ENCODE measurements at regions not wholly inside any gene's neighbourhood (a gene's known extent, or its start where the extent isn't known, plus 50 kb on each side); places are given as distances from the start of the nearest gene placed in this dataset.

DNA sequence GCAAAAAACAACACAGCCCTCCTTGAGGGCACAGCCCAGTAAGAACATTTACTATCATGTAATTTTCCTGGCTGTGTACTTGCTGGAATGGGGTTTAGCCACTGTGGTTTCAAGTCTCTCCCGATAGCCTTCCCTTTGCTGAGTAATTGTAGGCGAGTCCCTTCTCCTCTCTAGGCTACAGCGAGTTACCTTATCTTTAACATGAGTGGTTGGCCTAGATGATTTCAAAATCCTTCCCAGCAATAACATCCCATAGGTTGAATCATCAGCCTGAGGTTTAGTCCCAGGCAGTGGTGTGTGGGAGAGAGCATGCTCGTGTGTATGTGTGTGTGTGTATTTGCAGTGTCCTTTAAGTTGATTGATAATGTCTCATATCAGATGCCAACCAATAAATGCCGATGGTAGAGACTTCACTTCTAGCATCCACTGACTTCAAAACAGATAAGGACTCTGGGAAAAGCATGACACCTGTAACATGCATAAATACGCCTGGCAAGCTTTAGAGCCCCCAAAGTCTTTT lies 142.9 kb upstream of the ZMIZ1 start:
- TF ChIP-seq, protein P1, sequence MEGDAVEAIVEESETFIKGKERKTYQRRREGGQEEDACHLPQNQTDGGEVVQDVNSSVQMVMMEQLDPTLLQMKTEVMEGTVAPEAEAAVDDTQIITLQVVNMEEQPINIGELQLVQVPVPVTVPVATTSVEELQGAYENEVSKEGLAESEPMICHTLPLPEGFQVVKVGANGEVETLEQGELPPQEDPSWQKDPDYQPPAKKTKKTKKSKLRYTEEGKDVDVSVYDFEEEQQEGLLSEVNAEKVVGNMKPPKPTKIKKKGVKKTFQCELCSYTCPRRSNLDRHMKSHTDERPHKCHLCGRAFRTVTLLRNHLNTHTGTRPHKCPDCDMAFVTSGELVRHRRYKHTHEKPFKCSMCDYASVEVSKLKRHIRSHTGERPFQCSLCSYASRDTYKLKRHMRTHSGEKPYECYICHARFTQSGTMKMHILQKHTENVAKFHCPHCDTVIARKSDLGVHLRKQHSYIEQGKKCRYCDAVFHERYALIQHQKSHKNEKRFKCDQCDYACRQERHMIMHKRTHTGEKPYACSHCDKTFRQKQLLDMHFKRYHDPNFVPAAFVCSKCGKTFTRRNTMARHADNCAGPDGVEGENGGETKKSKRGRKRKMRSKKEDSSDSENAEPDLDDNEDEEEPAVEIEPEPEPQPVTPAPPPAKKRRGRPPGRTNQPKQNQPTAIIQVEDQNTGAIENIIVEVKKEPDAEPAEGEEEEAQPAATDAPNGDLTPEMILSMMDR (IDR thresholded peaks at IDR 0.05), result no peak
- TF ChIP-seq ZFX (IDR thresholded peaks at IDR 0.05; ENCODE audit: borderline replicate concordance), result no peak
- H3K27ac ChIP-seq, result no peak overlapping the region

DNA sequence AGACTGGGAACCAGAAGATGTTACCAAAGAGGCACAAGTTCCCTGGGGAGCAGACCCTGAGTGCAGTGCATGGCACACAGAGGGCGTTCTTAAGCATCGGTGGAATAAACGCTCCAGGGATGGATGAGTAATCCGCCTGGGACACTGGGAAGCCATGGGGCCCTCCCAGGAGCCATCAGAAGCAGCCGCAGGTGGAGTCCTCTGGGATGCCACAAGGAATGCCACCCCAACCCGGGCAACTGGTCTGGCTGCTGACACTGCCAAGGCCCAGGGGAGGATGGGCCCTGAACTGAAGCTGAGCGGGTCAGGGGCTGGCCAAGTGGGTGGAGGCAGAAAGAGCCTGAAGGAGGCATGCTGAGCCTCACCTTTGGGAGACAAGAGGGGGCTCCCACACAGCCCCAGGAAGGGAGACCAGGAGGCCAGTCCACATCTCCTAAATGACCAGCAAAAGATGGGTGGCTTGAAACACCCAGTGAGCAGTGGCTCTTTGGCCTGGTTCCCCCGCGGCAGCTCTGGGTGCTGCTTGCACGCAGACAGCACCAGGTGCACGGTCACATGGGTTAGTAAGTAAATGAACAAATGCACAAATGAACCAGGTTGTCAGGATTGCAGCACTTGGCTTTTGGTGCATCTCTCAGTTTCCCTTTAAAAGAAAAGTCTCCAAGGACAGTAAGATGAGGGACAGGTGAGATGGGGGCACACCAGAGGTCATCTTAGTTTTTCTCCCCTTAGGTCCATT lies 141.3 kb upstream of the ZMIZ1 start:
- no peak for TF ChIP-seq ZFX (IDR thresholded peaks at IDR 0.05; ENCODE audit: borderline replicate concordance)
- TF ChIP-seq, protein P1 (IDR thresholded peaks at IDR 0.05), result no peak
- H3K27ac ChIP-seq, result no peak overlapping the region

DNA sequence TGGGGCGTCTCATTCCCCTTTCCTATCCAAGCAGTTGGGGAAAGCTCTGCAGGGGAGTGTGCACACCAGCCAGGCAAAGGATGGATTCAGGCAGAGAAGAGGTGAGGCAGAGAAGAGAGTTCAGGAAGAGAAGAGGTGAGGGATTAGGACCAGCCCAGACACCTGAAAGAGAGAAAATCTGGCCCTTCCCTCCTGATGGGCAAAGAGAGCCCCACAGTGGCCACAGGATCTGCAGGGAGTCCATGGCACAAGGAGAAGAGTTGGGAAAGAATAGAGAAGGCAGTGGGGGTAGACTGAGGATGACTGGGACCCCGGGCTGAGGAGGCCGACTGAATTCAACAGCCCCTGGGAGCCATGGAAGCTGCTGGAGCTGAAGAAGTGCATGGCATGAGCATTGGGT lies 140.4 kb upstream of the ZMIZ1 start:
- TF ChIP-seq ZFX (IDR thresholded peaks at IDR 0.05; ENCODE audit: borderline replicate concordance), result no peak

DNA sequence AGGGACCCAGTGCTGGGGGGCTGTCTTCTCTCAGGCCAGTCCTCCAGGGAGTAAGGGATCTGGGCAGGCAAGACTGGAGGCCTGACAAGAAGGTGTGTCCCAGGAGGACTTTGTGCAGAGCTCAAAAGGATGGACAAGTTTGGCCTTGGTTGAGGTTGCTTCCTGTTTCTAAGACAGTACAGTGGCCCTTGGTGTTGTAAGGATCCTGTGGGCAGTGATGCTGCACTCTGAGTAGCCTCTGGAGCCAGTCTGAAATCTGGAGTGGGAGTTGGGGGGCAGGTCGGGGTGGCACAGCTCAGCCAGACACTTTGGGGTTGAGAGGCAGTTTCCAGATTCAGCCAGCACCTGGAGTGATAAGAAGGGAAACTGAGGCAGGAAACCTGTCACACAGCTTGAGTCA lies 139.2 kb upstream of the ZMIZ1 start:
- TF ChIP-seq, protein P1 (IDR thresholded peaks at IDR 0.05), result no peak
- no peak for TF ChIP-seq ZFX (IDR thresholded peaks at IDR 0.05; ENCODE audit: borderline replicate concordance)
- H3K27ac ChIP-seq, result no peak overlapping the region

More for the DNA sequence above, 140.4 kb upstream of the ZMIZ1 start:
- H3K27ac ChIP-seq, result no peak overlapping the region

DNA sequence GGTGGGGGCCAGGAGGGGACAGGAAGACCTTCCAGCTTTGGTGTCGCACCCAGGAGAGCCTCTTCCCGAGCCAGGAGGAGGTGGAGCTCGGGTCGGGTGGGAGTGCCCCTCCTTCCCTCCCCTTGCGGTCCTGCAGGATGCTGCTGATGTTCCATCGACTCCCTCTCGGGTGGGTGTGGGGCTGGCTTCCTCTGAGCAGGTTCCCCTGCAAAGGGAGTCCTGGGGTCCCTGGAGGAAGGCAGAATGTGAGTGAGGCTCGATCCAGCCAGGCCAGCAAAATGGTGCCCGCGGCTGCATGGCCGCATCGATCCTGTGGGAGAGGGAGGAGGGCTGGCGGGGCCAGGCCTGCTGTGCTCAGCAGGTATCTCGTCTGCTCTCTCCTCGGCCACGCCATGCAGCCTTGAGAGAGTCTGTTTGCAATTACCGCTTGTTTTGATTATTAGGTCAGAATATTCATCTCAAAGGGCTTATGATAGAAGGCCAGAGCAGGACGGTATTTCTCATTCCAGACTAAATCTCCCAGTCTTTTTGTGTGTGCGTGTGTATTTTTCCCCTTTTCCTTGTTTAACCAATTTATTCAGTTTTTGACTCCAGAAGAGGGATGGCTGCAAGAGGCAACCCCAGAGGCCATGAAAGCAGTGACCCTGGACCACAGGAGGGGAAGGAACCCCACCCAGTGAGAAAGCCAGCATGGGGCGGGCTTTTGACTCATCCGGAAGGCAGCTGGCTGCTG lies 137.3 kb upstream of the ZMIZ1 start:
- H3K27ac ChIP-seq, result no peak overlapping the region
- TF ChIP-seq ZFX (IDR thresholded peaks at IDR 0.05; ENCODE audit: borderline replicate concordance), result no peak
- TF ChIP-seq, protein P1 (IDR thresholded peaks at IDR 0.05), result no peak

DNA sequence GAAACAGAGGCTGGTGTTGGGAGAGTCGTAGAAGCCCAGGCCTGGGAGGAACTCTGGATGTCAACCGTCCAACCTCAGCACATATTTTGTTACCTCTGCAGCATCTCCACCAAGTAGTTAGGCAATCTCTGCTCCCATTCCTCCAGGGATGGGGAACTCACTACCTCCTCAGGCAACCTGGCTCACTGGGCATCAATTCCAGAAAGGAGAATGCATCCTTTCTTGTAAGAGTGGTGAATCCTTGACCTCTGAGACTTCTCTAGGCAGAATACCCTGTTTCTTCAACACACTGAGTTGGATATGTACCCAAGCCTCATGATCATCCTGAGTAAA lies 136.7 kb upstream of the ZMIZ1 start:
- no peak overlapping the region for H3K27ac ChIP-seq
- TF ChIP-seq, protein P1 (IDR thresholded peaks at IDR 0.05), result no peak
- TF ChIP-seq ZFX (IDR thresholded peaks at IDR 0.05; ENCODE audit: borderline replicate concordance), result no peak

DNA sequence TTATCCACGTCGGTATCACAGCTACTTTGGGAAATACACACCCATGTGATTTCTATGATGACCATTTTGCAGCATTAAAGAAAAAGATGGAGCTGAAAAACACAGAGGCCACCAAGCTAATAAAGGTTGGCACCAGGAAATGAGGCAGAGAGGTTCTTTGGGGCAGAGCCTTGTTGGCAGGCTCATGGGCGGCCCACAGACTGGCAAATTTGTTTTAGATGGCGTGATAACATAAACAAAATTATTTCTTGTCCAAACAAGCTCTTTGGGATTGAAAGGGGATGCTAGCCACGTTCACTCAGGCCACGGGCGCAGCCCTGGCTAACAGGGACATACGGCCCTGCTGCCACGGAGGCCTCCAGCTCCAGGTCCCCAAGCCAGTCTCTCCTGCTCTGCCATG lies 135.9 kb upstream of the ZMIZ1 start:
- TF ChIP-seq, protein P1 (IDR thresholded peaks at IDR 0.05), result no peak
- TF ChIP-seq ZFX (IDR thresholded peaks at IDR 0.05; ENCODE audit: borderline replicate concordance), result no peak
- no peak overlapping the region for H3K27ac ChIP-seq

All from 22Rv1 (cell line).